ENCODE measurements at regions not wholly inside any gene's neighbourhood (a gene's known extent, or its start where the extent isn't known, plus 50 kb on each side); places are given as distances from the start of the nearest gene placed in this dataset.
"Not testable (repeated sequence)": the region's sequence is repeated elsewhere in the genome, so short reads cannot be mapped to it uniquely, and the experiment has no call there.

- no peak for DNase-seq (ENCODE audit: low read depth in 2 of 2)
These were observed 104.1 kb downstream of the GPR85 start for GRCh38 chr7:112982441-112983063.

- DNase-seq (ENCODE audit: low read depth in 2 of 2) = no peak
These were observed 104.7 kb downstream of the GPR85 start for GRCh38 chr7:112981966-112982365.

- DNase-seq (ENCODE audit: low read depth in 2 of 2) = not testable (repeated sequence)
These were observed 107.6 kb downstream of the GPR85 start for GRCh38 chr7:112979055-112979454.

- not testable (repeated sequence) for DNase-seq (ENCODE audit: low read depth in 2 of 2)
These were observed 109.2 kb downstream of the GPR85 start for GRCh38 chr7:112977244-112977955.

GRCh38 chr7:112970771-112971170, 115.9 kb downstream of the GPR85 start:
- no peak for DNase-seq (ENCODE audit: low read depth in 2 of 2)

- DNase-seq (ENCODE audit: low read depth in 2 of 2) = no peak
These were observed 116.7 kb downstream of the GPR85 start for GRCh38 chr7:112969946-112970345.

GRCh38 chr7:112965506-112965905, 121.1 kb downstream of the GPR85 start:
- no peak for DNase-seq (ENCODE audit: low read depth in 2 of 2)

- DNase-seq (ENCODE audit: low read depth in 2 of 2) = no peak
These were observed 123.0 kb downstream of the GPR85 start for GRCh38 chr7:112963634-112964033.

- no peak for DNase-seq (ENCODE audit: low read depth in 2 of 2)
These were observed 123.8 kb downstream of the GPR85 start for GRCh38 chr7:112962815-112963214.

GRCh38 chr7:112959276-112959675, 127.4 kb downstream of the GPR85 start:
- DNase-seq (ENCODE audit: low read depth in 2 of 2) = no peak

GRCh38 chr7:112958775-112959174, 127.9 kb downstream of the GPR85 start:
- DNase-seq (ENCODE audit: low read depth in 2 of 2) = no peak

- no peak for DNase-seq (ENCODE audit: low read depth in 2 of 2)
These were observed 128.7 kb downstream of the GPR85 start for GRCh38 chr7:112957901-112958300.

GRCh38 chr7:112953031-112953430, 133.6 kb downstream of the GPR85 start:
- not testable (repeated sequence) for DNase-seq (ENCODE audit: low read depth in 2 of 2)

GRCh38 chr7:112951070-112951469, 135.6 kb downstream of the GPR85 start:
- DNase-seq (ENCODE audit: low read depth in 2 of 2) = no peak

- DNase-seq (ENCODE audit: low read depth in 2 of 2) = not testable (repeated sequence)
These were observed 136.9 kb downstream of the GPR85 start for GRCh38 chr7:112949682-112950081.

GRCh38 chr7:112946350-112946749, 140.3 kb downstream of the GPR85 start:
- DNase-seq (ENCODE audit: low read depth in 2 of 2) = no peak

GRCh38 chr7:112945046-112945445, 141.6 kb downstream of the GPR85 start:
- no peak for DNase-seq (ENCODE audit: low read depth in 2 of 2)

- no peak for DNase-seq (ENCODE audit: low read depth in 2 of 2)
These were observed 143.6 kb downstream of the GPR85 start for GRCh38 chr7:112942981-112943380.

- not testable (repeated sequence) for DNase-seq (ENCODE audit: low read depth in 2 of 2)
These were observed 144.5 kb downstream of the GPR85 start for GRCh38 chr7:112942125-112942524.

- DNase-seq (ENCODE audit: low read depth in 2 of 2) = no peak
These were observed 146.3 kb downstream of the GPR85 start for GRCh38 chr7:112940314-112940732.

- DNase-seq (ENCODE audit: low read depth in 2 of 2) = peak; percentile 97 to 98
These were observed 146.9 kb downstream of the GPR85 start for GRCh38 chr7:112939574-112940313.

GRCh38 chr7:112938863-112939573, 147.6 kb downstream of the GPR85 start:
- no peak for DNase-seq (ENCODE audit: low read depth in 2 of 2)
